OCI-LY1 (cell line): ENCODE measurements at regions not wholly inside any gene's neighbourhood (a gene's known extent, or its start where the extent isn't known, plus 50 kb on each side); places are given as distances from the start of the nearest gene placed in this dataset.
"Not testable (repeated sequence)": the region's sequence is repeated elsewhere in the genome, so short reads cannot be mapped to it uniquely, and the experiment has no call there.

Experiments used
- H2AFZ ChIP-seq: fragments of 200-600 bp; sonication (generic), shearing (Covaris generic); 2 replicates; pipeline ENCODE4 v1.6.0; 2014; ENCODE audit warnings: antibody characterized with exemption, mild to moderate bottlenecking, low read length
- H3F3A ChIP-seq: fragments of 200-600 bp; sonication (generic), shearing (Covaris generic); 2 replicates; pipeline ENCODE4 v1.6.0; 2014; ENCODE audit warnings: mild to moderate bottlenecking, antibody characterized with exemption, low read length, moderate library complexity; ENCODE audit not compliant: insufficient read depth
- H3K27ac ChIP-seq: fragments of 200-600 bp; sonication (generic); 2 replicates; pipeline ENCODE4 v1.5.1; 2014; ENCODE audit warnings: low read length, mixed run types, mild to moderate bottlenecking, low read depth; ENCODE audit not compliant: poor library complexity, severe bottlenecking
- H3K27me3 ChIP-seq: fragments of 200-600 bp; sonication (generic); 2 replicates; pipeline ENCODE4 v1.6.0; 2014; ENCODE audit warnings: antibody characterized with exemption, mild to moderate bottlenecking, low read length, moderate library complexity; ENCODE audit not compliant: insufficient read depth
- H3K36me3 ChIP-seq: fragments of 200-600 bp; sonication (generic); 2 replicates; pipeline ENCODE4 v1.6.1; 2014; ENCODE audit warnings: mild to moderate bottlenecking, antibody characterized with exemption, low read length, moderate library complexity, mixed read lengths; ENCODE audit not compliant: insufficient read depth
- H3K4me1 ChIP-seq: fragments of 200-600 bp; sonication (generic); 2 replicates; pipeline ENCODE4 v1.5.1; 2014; ENCODE audit warnings: mild to moderate bottlenecking, low read length, moderate library complexity; ENCODE audit not compliant: insufficient read depth, severe bottlenecking
- H3K4me2 ChIP-seq: fragments of 200-600 bp; sonication (generic), shearing (Covaris generic); 2 replicates; pipeline ENCODE4 v1.6.1; 2014; ENCODE audit warnings: low read length
- H3K4me3 ChIP-seq: fragments of 200-600 bp; sonication (generic); 2 replicates; pipeline ENCODE4 v1.5.1; 2014; ENCODE audit warnings: low read length, low read depth, mild to moderate bottlenecking, mixed read lengths; ENCODE audit not compliant: poor library complexity, severe bottlenecking
- H3K79me2 ChIP-seq: fragments of 200-600 bp; shearing (Covaris generic); 2 replicates; pipeline ENCODE4 v1.6.1; 2016; ENCODE audit warnings: mixed run types, low read length, mixed read lengths; ENCODE audit not compliant: insufficient read depth
- H3K9ac ChIP-seq: fragments of 200-600 bp; sonication (generic), shearing (Covaris generic); 2 replicates; pipeline ENCODE4 v1.6.1; 2014; ENCODE audit warnings: mild to moderate bottlenecking, low read length, mixed read lengths
- H3K9me2 ChIP-seq: fragments of 200-600 bp; sonication (generic), shearing (Covaris generic); 2 replicates; pipeline ENCODE4 v1.6.1; 2014; ENCODE audit warnings: low read depth, mild to moderate bottlenecking, low read length, mixed read lengths
- H3K9me3 ChIP-seq: fragments of 200-600 bp; shearing (Covaris generic); 2 replicates; pipeline ENCODE4 v1.6.1; 2014; ENCODE audit warnings: low read length, mixed read lengths
- H4K20me1 ChIP-seq: fragments of 200-600 bp; sonication (generic), shearing (Covaris generic); 2 replicates; pipeline ENCODE4 v1.6.0; 2016; ENCODE audit warnings: mild to moderate bottlenecking, low read length; ENCODE audit not compliant: insufficient read depth
- CTCF ChIP-seq: fragments of 200-600 bp; sonication (generic), shearing (Covaris generic); IDR thresholded peaks from 2 replicates; pipeline ENCODE4 v1.5.1; 2017; ENCODE audit warnings: mild to moderate bottlenecking, antibody characterized with exemption, low read length, moderate library complexity, mixed read lengths
- EZH2 ChIP-seq: fragments of 200-600 bp; sonication (generic), shearing (Covaris generic); IDR thresholded peaks from 2 replicates; pipeline ENCODE4 v1.8.0; 2017; ENCODE audit warnings: borderline replicate concordance, mixed run types, mild to moderate bottlenecking, antibody characterized with exemption, low read length, moderate library complexity, mixed read lengths

DNA sequence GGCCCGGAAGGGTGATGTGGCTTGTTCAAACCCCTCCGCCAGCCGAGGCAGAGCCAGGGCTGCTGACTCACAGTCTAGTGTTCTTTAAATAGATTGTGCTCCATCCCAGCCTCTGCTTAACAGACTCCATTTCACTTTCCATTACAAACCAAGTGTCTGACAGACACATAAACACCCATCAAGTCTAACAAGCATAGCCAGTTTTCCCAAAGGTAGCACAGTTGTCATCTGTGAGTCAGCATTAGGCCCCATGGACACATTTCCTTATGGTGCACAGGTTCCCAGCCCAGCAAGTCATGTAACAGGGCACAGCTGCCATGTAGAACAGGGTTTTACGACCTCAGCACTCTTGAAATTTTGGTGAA, 109.9 kb upstream of the RAP2B start:
- no peaks in the 10 kb centered on the region for H3K27me3 ChIP-seq
- no peaks in the 10 kb centered on the region for H3K79me2 ChIP-seq
- H3K9me3 ChIP-seq, result no peaks in the 10 kb centered on the region
- no peak overlapping the region for H3K4me2 ChIP-seq
- H3K9me2 ChIP-seq, result no peaks in the 10 kb centered on the region
- H3K4me3 ChIP-seq, result no peak overlapping the region
- no peak overlapping the region for H3K9ac ChIP-seq
- no peak overlapping the region for H3K27ac ChIP-seq
- TF ChIP-seq EZH2 (no peak), CTCF (no peak)
- no peaks in the 10 kb centered on the region for H4K20me1 ChIP-seq
- H3K4me1 ChIP-seq, result no peaks in the 10 kb centered on the region
- no peaks in the 10 kb centered on the region for H3K36me3 ChIP-seq
- H2AFZ ChIP-seq, result no peak overlapping the region
- H3F3A ChIP-seq, result no peaks in the 10 kb centered on the region

DNA sequence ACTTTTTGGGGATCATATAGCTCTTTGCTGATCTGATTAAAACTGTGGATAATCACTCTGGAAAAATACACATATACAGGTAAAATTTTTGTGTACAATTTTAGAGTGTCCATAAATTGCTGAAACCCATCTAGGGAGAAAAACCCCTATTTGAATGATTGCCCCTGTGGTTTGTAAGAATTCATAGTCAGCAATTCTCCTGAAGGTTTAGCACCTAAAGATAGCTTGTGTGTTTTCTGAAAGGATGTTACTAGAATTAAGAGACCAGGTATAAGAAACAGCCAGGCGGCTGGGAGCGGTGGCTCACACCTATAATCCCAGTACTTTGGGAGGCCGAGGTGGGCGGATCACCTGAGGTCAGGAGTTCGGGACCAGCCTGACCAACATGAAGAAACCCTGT, 106.8 kb upstream of the RAP2B start:
- no peak overlapping the region for H3K9ac ChIP-seq
- H3K9me3 ChIP-seq, result no peaks in the 10 kb centered on the region
- H3K79me2 ChIP-seq, result no peaks in the 10 kb centered on the region
- no peaks in the 10 kb centered on the region for H3K4me1 ChIP-seq
- H3K9me2 ChIP-seq, result no peaks in the 10 kb centered on the region
- no peak overlapping the region for H3K4me3 ChIP-seq
- H3K36me3 ChIP-seq, result no peaks in the 10 kb centered on the region
- no peak overlapping the region for H3K27ac ChIP-seq
- H3K27me3 ChIP-seq, result no peaks in the 10 kb centered on the region
- H2AFZ ChIP-seq, result no peak overlapping the region
- no peak overlapping the region for H3K4me2 ChIP-seq
- H3F3A ChIP-seq, result no peaks in the 10 kb centered on the region
- no peaks in the 10 kb centered on the region for H4K20me1 ChIP-seq
- TF ChIP-seq CTCF, result no peak
- TF ChIP-seq EZH2, result no peak

GRCh38 chr3:153055779-153056178, 106.2 kb upstream of the RAP2B start:
- Histone ChIP-seq H3K4me3 (no peak overlapping the region), H3F3A (no peaks in the 10 kb centered on the region), H3K27ac (no peak overlapping the region), H3K27me3 (no peaks in the 10 kb centered on the region), H3K4me1 (no peaks in the 10 kb centered on the region), H3K79me2 (no peaks in the 10 kb centered on the region), H3K9me2 (no peaks in the 10 kb centered on the region), H3K9ac (no peak overlapping the region), H4K20me1 (no peaks in the 10 kb centered on the region), H3K4me2 (no peak overlapping the region), H3K36me3 (no peaks in the 10 kb centered on the region), H2AFZ (no peak overlapping the region), H3K9me3 (no peaks in the 10 kb centered on the region)
- TF ChIP-seq CTCF, result no peak
- no peak for TF ChIP-seq EZH2

GRCh38 chr3:153058031-153058688, 103.9 kb upstream of the RAP2B start:
- H3K9me3 ChIP-seq, H3K4me2 ChIP-seq, H3F3A ChIP-seq, H3K27me3 ChIP-seq, H2AFZ ChIP-seq, H3K9me2 ChIP-seq, H3K36me3 ChIP-seq, H3K4me3 ChIP-seq, H3K27ac ChIP-seq, H3K79me2 ChIP-seq, H4K20me1 ChIP-seq, H3K4me1 ChIP-seq, H3K9ac ChIP-seq: not testable (repeated sequence)
